Breast epithelium (tissue), 4 donors: ENCODE measurements at regions not wholly inside any gene's neighbourhood (a gene's known extent, or its start where the extent isn't known, plus 50 kb on each side); places are given as distances from the start of the nearest gene placed in this dataset.

Experiments
- DNase-seq, 2 donors: peaks; one replicate each; pipeline ENCODE4 v3.0.0-alpha.2; 2019; ENCODE audit warnings: low spot score in 2 of 2
- H3K27ac ChIP-seq, 2 donors: fragments of 200-600 bp; sonication (generic) in 1 of 2; one replicate each; pipeline ENCODE4 v1.5.1; 2016 to 2019; ENCODE audit warnings: mild to moderate bottlenecking in 1 of 2
- H3K27me3 ChIP-seq, 2 donors: fragments of 200-600 bp; sonication (generic) in 1 of 2; one replicate each; pipeline versions ENCODE4 v1.5.1 to v1.6.0; 2017 to 2019; ENCODE audit warnings: control low read depth in 1 of 2, mild to moderate bottlenecking in 1 of 2
- H3K36me3 ChIP-seq: fragments of 200-600 bp; one replicate; pipeline ENCODE4 v1.5.1; 2019
- H3K4me1 ChIP-seq, 2 donors: fragments of 200-600 bp; sonication (generic); one replicate each; pipeline ENCODE4 v1.5.1; 2016 to 2019; ENCODE audit warnings: control low read depth in 1 of 2
- H3K4me3 ChIP-seq, 3 donors: fragments of 200-600 bp; sonication (generic); 1 replicate in 2 of 3; 2 replicates in 1 of 3; pipeline ENCODE4 v1.5.1; 2016 to 2019; ENCODE audit warnings: mild to moderate bottlenecking in 3 of 3, moderate library complexity in 2 of 3
- H3K9me3 ChIP-seq, 2 donors: fragments of 200-600 bp; sonication (generic) in 1 of 2; one replicate each; pipeline ENCODE4 v1.5.1; 2016 to 2019; ENCODE audit warnings: control low read depth in 1 of 2
- POLR2A ChIP-seq: fragments of 450-650 bp; IDR thresholded peaks from one replicate; pipeline ENCODE4 v1.6.1; 2016; ENCODE audit warnings: antibody characterized with exemption, mild to moderate bottlenecking, moderate library complexity
- POLR2AphosphoS5 ChIP-seq, 3 donors: sonication (generic); formaldehyde crosslinking; IDR thresholded peaks; one replicate each; pipeline ENCODE4 v1.6.1; 2017; ENCODE audit warnings: antibody characterized with exemption in 3 of 3
- intact Hi-C: fragments of 100-400 bp; cut with DNase I; formaldehyde crosslinking; loops from one replicate; pipeline ENCODE4 v1.15.1; 2023; ENCODE audit warnings: low total_unique reads
- TF ChIP-seq, protein P1 (sequence below), 3 donors: fragments of 450-650 bp; IDR thresholded peaks; one replicate each; pipeline ENCODE4 v1.5.1; 2016 to 2017; ENCODE audit warnings: antibody characterized with exemption in 3 of 3, mild to moderate bottlenecking in 3 of 3, moderate library complexity in 3 of 3

DNA sequence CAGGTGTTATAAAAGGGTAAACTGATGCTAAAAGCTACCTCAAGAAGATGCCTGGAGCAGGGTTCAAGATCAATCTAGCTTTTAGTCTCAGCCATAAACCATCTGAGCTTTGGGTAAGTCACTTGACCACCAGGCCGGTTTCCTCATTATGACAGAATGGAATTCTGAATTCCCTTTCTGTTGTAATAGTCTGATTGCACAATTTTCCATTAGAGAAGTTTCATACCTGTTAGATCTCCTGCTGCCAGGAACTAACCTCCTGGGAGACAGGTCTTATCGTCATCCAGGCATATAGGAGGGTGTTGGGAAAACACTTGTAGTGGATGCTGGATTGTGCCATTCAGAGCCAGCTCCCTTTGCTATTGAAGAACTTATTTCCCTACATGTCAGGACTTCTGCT, 272.5 kb downstream of the TDRD15 start:
- H3K4me1 ChIP-seq: no peaks in the 10 kb centered on the region
- H3K27me3 ChIP-seq: no peaks in the 10 kb centered on the region
- no peak overlapping the region for H3K27ac ChIP-seq
- H3K4me3 ChIP-seq: no peak overlapping the region
- intact Hi-C loops: no loop called here
- H3K9me3 ChIP-seq: no peaks in the 10 kb centered on the region
- DNase-seq: no peak
- H3K36me3 ChIP-seq: no peaks in the 10 kb centered on the region
- TF ChIP-seq POLR2A (no peak), POLR2AphosphoS5 (IDR thresholded peaks at IDR 0.05) (no peak)
- TF ChIP-seq, protein P1, sequence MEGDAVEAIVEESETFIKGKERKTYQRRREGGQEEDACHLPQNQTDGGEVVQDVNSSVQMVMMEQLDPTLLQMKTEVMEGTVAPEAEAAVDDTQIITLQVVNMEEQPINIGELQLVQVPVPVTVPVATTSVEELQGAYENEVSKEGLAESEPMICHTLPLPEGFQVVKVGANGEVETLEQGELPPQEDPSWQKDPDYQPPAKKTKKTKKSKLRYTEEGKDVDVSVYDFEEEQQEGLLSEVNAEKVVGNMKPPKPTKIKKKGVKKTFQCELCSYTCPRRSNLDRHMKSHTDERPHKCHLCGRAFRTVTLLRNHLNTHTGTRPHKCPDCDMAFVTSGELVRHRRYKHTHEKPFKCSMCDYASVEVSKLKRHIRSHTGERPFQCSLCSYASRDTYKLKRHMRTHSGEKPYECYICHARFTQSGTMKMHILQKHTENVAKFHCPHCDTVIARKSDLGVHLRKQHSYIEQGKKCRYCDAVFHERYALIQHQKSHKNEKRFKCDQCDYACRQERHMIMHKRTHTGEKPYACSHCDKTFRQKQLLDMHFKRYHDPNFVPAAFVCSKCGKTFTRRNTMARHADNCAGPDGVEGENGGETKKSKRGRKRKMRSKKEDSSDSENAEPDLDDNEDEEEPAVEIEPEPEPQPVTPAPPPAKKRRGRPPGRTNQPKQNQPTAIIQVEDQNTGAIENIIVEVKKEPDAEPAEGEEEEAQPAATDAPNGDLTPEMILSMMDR (IDR thresholded peaks at IDR 0.05): no peak

DNA sequence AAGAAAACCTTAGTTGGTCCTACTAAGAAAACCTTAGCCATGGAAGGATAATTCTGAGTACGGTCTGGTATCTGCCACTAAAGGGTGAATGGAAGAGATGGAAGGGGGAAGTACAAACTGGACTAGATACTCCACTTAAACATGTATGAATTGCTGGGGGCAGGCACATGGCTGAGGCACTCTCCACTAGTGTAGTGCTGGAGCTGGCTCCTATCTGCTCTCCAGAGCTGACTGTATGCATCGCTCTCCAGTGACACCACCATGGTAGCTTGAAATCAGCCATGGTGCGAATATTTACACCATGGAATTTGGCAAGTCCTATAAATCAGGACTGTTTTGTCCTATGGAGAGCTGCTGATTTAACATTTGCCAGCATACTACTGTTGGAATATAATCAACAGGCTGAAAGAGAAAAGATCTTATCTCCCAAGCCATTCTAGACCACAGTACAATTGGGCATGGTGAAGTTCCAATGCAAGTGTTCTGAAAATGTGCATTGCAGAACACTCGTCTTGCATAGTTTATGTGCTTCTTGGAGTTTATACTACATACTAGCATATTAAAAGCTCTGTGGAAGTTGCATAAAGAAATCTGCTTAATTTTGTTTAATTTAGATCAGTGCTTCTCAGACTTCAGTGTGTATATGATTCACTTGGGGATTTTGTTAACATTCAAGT, 277.4 kb downstream of the TDRD15 start:
- Histone ChIP-seq H3K9me3 (no peaks in the 10 kb centered on the region), H3K27me3 (no peaks in the 10 kb centered on the region), H3K4me1 (no peaks in the 10 kb centered on the region), H3K36me3 (no peaks in the 10 kb centered on the region), H3K27ac (no peak overlapping the region), H3K4me3 (no peak overlapping the region)
- intact Hi-C loops: no loop called here
- no peak for TF ChIP-seq POLR2A
- TF ChIP-seq POLR2AphosphoS5 (IDR thresholded peaks at IDR 0.05): no peak
- TF ChIP-seq, protein P1 (IDR thresholded peaks at IDR 0.05): no peak
- no peak for DNase-seq

DNA sequence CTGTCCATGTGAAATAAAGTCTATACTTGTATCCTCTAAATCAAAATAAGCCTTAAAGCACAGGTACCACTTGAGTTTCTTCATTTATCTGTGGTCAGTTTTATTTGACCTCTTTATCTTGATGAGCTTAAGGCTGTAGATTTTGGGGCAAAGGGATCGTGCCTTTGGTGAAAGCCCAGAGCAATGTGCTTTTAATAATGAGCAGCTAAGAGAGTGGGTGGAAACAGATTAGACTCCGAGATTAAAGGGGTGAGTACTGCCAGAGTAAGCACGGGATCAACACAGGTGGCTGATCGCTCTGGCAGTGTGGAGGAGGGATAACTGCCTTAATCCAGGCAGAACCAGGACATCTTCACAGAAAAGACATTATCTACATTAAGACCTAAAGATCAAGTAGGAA, 280.4 kb downstream of the TDRD15 start:
- no peaks in the 10 kb centered on the region for H3K9me3 ChIP-seq
- H3K4me1 ChIP-seq: no peaks in the 10 kb centered on the region
- H3K27me3 ChIP-seq: no peaks in the 10 kb centered on the region
- no peak for DNase-seq
- H3K4me3 ChIP-seq: no peak overlapping the region
- intact Hi-C loops: no loop called here
- H3K27ac ChIP-seq: no peak overlapping the region
- H3K36me3 ChIP-seq: no peaks in the 10 kb centered on the region
- TF ChIP-seq POLR2AphosphoS5 (IDR thresholded peaks at IDR 0.05): no peak
- no peak for TF ChIP-seq POLR2A

DNA sequence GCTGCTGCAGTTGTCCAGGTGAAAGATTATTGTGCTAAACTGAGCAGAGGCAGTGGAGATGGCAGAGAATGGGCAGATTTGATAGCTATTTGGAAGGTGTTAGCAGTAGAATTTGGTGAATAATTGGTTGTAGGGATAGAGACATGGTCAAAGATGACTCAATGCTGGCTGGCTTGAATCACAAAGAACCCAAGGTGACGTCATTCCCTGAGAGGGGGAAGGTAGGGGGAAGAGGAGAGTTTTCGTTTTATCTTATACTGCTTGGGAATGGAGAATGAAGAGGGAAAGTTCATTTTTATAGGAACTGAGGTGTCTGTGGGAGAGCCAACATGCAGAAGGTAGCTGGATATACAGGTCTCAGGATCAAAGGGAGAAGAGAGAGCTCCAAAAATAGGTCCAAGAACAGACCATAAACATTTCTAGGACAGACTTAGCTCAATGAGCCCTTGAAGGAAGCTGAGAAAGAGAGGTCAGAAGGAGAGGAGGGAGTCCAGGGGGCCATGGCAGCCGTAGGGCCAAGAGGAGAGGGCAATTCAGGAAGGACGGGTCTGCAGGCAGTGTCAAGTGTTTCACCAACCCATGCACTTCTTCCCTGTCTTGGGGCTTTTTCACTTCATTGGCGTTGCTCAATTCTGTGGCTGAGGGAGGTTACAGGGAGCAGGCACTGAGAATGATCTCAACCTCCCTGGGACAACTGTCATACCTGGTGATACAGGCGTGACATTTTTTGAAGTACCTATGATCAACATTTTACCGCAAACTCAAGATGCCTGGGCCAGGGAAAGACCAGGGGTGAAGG, 281.3 kb downstream of the TDRD15 start:
- no peaks in the 10 kb centered on the region for H3K9me3 ChIP-seq
- no peaks in the 10 kb centered on the region for H3K36me3 ChIP-seq
- no peaks in the 10 kb centered on the region for H3K27me3 ChIP-seq
- no peaks in the 10 kb centered on the region for H3K4me1 ChIP-seq
- no peak for DNase-seq
- intact Hi-C loops: no loop called here
- no peak overlapping the region for H3K4me3 ChIP-seq
- TF ChIP-seq POLR2A: no peak
- H3K27ac ChIP-seq: no peak overlapping the region

DNA sequence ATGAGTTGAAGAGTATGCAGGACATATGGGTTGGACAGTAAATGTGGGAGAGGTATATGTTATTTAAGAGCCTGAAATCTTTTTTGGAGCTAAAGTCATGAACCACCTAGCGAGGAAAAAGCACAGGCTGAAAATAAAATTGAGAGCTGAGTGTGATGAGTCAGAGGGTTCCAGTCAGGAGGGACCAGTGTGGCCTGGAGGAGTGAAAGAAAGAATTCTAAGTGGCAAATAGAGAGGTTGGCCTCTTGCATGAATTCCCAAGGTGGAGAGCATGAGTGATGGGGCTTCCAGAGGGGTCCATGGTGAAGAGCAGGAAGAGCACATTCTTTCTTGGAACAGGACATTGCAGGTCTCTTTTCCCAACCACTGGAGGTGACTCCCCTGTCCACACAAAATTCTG, 282.6 kb downstream of the TDRD15 start:
- Histone ChIP-seq H3K27me3 (no peaks in the 10 kb centered on the region), H3K36me3 (no peaks in the 10 kb centered on the region), H3K27ac (no peak overlapping the region), H3K9me3 (no peaks in the 10 kb centered on the region), H3K4me3 (no peak overlapping the region), H3K4me1 (no peaks in the 10 kb centered on the region)
- intact Hi-C loops: no loop called here
- no peak for TF ChIP-seq POLR2A
- no peak for TF ChIP-seq POLR2AphosphoS5 (IDR thresholded peaks at IDR 0.05)
- TF ChIP-seq, protein P1 (IDR thresholded peaks at IDR 0.05): no peak
- DNase-seq: no peak

DNA sequence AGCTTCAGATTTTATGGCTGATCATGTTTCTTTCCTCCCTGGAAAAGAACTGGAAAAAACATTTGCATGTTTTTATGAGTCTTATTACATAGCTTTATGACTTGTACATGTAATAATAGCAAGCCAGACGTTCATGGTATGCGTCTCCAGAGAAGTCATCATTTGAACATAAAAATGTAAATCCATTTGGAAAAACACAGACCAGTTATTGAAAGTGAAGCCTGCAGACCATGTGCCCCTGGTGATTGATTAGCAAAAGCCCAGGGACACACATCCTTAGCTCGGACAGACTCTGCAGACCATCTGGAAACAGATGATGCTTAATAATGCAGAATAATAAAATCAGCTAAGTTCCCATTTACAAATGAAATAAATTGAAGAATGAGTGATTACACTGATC, 283.1 kb downstream of the TDRD15 start:
- intact Hi-C loops: no loop called here

More for the DNA sequence above, 283.1 kb downstream of the TDRD15 start:
- Histone ChIP-seq H3K4me3 (no peak overlapping the region), H3K27me3 (no peaks in the 10 kb centered on the region), H3K27ac (no peak overlapping the region), H3K36me3 (no peaks in the 10 kb centered on the region), H3K9me3 (no peaks in the 10 kb centered on the region), H3K4me1 (no peaks in the 10 kb centered on the region)
- no peak for DNase-seq
- TF ChIP-seq POLR2AphosphoS5 (IDR thresholded peaks at IDR 0.05): no peak
- no peak for TF ChIP-seq POLR2A
- TF ChIP-seq, protein P1 (IDR thresholded peaks at IDR 0.05): no peak
